Ishikawa (cell line): ENCODE measurements at regions not wholly inside any gene's neighbourhood (a gene's known extent, or its start where the extent isn't known, plus 50 kb on each side); places are given as distances from the start of the nearest gene placed in this dataset.

Experiments used
- CEBPB ChIP-seq: IDR thresholded peaks from 2 replicates; pipeline ENCODE4 v1.6.1; 2012
- REST ChIP-seq: IDR thresholded peaks from 2 replicates; pipeline ENCODE4 v1.6.1; 2012; ENCODE audit warnings: low read depth, mild to moderate bottlenecking
- USF1 ChIP-seq: IDR thresholded peaks from 2 replicates; pipeline ENCODE4 v1.6.1; 2012
- YY1 ChIP-seq: IDR thresholded peaks from 2 replicates; pipeline ENCODE4 v1.6.1; 2012; ENCODE audit warnings: low read depth

- TF ChIP-seq REST = no peak
- no peak for TF ChIP-seq USF1
- TF ChIP-seq CEBPB = no peak
- TF ChIP-seq YY1 = no peak
Measured at GRCh38 chr15:31606194-31606669, 279.6 kb downstream of the KLF13 start.
